ENCODE measurements at regions not wholly inside any gene's neighbourhood (a gene's known extent, or its start where the extent isn't known, plus 50 kb on each side); places are given as distances from the start of the nearest gene placed in this dataset.

GRCh38 chr18:22726469-22726868 lies 206.7 kb upstream of the RBBP8 start:
- no peak for TF ChIP-seq CTCF (IDR thresholded peaks at IDR 0.05)
- TF ChIP-seq POLR2A (IDR thresholded peaks at IDR 0.05), result no peak

Measured in lower leg skin (tissue), 3 donors.